ENCODE measurements at regions not wholly inside any gene's neighbourhood (a gene's known extent, or its start where the extent isn't known, plus 50 kb on each side); places are given as distances from the start of the nearest gene placed in this dataset.

DNA sequence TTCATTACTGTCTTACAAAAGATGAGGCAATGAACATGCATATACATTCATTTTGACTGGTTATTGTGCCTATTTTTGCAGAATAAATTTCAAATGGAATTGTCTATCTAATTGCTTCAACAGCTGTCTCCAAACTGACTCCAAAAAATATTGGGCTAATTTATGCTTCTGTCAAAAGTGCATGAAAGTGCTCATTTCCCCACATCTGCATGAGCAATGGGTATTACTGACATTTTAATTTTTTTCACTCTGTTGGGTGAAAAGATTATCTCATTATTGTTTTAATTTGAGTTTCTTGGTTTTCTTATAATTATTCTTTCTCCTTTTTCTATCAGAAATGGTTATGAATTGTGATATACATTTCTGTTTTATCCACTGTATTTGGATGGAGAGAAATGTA is 404.2 kb downstream of the QKI start:
- Mint-ChIP-seq H3K9me3 (peaks cover 0 to 8% (median 0%) of the 10 kb centered on the region in 11 donors), H3K27ac (no peak overlapping the region), H3K4me1 (peaks cover 0 to 2% (median 0%) of the 10 kb centered on the region in 7 donors), H3K4me3 (no peak overlapping the region), H3K27me3 (peaks cover 0 to 26% (median 14%) of the 10 kb centered on the region in 5 donors), H3K36me3 (no peaks in the 10 kb centered on the region)
- POLR2A ChIA-PET = no interaction called here
- H3K9me3 ChIP-seq (ENCODE audit: control insufficient read depth in 2 of 3, low read length in 3 of 3) = no peaks in the 10 kb centered on the region
- H3K4me3 ChIP-seq (ENCODE audit: low read length) = no peak overlapping the region
- H3K4me1 ChIP-seq (ENCODE audit: control insufficient read depth in 2 of 2, insufficient read depth in 2 of 2, low read length in 2 of 2) = no peaks in the 10 kb centered on the region
- DNase-seq = no peak
- intact Hi-C loops (cut with micrococcal nuclease) = no loop called here
- no peaks in the 10 kb centered on the region for H3K36me3 ChIP-seq (ENCODE audit: control insufficient read depth in 2 of 3, insufficient read depth in 3 of 3, low read length in 3 of 3)
- no peak overlapping the region for H3K27ac ChIP-seq (ENCODE audit: low read depth, low read length)
- CTCF ChIA-PET = no interaction called here
- no peak for ATAC-seq
- no peaks in the 10 kb centered on the region for H3K27me3 ChIP-seq (ENCODE audit: control insufficient read depth in 2 of 2, insufficient read depth in 2 of 2, low read length in 2 of 2)

DNA sequence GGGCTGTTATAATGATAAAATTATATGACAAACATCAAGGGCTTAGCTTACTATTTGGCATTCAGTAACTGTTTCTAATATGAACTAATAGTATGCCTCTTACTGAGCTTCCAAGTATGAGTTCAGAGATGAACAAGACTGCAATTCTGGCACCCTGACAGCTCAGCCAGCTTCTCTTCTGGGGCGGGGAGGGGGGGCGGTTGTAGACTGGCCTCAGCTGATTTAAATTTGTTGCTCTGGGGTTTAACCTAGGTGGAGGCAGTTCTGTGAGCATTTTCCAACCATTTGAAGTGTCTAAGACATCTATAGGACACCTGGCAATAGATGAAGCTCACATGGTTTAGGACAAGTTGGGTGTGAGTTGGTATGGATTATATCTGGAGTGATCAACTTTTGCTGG is 401.9 kb downstream of the QKI start:
- ChIA-PET CTCF (no interaction called here), POLR2A (no interaction called here)
- Mint-ChIP-seq H3K36me3 (no peaks in the 10 kb centered on the region), H3K27ac (no peak overlapping the region), H3K27me3 (peaks cover 0 to 26% (median 14%) of the 10 kb centered on the region in 5 donors), H3K4me1 (peaks cover 0 to 2% (median 0%) of the 10 kb centered on the region in 7 donors), H3K9me3 (peaks cover 0 to 8% (median 0%) of the 10 kb centered on the region in 11 donors), H3K4me3 (no peak overlapping the region)
- ATAC-seq (no peak), DNase-seq (no peak)
- intact Hi-C loops (cut with micrococcal nuclease) = no loop called here
- no peak overlapping the region for H3K4me3 ChIP-seq (ENCODE audit: low read length)
- H3K36me3 ChIP-seq (ENCODE audit: control insufficient read depth in 2 of 3, insufficient read depth in 3 of 3, low read length in 3 of 3) = no peaks in the 10 kb centered on the region
- H3K27me3 ChIP-seq (ENCODE audit: control insufficient read depth in 2 of 2, insufficient read depth in 2 of 2, low read length in 2 of 2) = no peaks in the 10 kb centered on the region
- no peaks in the 10 kb centered on the region for H3K9me3 ChIP-seq (ENCODE audit: control insufficient read depth in 2 of 3, low read length in 3 of 3)
- H3K4me1 ChIP-seq (ENCODE audit: control insufficient read depth in 2 of 2, insufficient read depth in 2 of 2, low read length in 2 of 2) = no peaks in the 10 kb centered on the region
- H3K27ac ChIP-seq (ENCODE audit: low read depth, low read length) = no peak overlapping the region

DNA sequence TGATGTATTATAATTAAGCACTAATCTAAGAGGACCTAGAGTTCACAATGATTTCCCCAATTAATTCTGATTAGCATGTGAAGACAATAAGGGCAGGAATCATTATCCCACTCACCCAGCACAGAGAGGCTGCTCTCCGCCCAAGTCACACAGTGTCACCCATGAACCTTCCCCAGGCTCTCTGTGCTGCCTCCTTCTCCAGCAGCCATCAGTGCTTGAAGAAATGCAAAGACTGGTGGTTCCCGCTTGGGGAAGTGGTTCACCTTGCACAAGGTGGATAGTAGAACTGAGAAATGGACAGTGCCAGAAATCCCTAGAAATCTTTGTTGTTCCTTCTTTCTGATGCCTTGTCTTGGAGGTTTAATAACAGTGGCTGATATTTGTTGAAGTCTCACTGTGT is 401.3 kb downstream of the QKI start:
- CTCF ChIA-PET = no interaction called here
- Mint-ChIP-seq H3K4me3 (no peak overlapping the region), H3K4me1 (peaks cover 0 to 2% (median 0%) of the 10 kb centered on the region in 7 donors), H3K27me3 (peaks cover 0 to 24% (median 14%) of the 10 kb centered on the region in 5 donors), H3K27ac (no peak overlapping the region), H3K36me3 (no peaks in the 10 kb centered on the region), H3K9me3 (peaks cover 0 to 8% (median 0%) of the 10 kb centered on the region in 11 donors)
- H3K36me3 ChIP-seq (ENCODE audit: control insufficient read depth in 2 of 3, insufficient read depth in 3 of 3, low read length in 3 of 3) = no peaks in the 10 kb centered on the region
- POLR2A ChIA-PET = no interaction called here
- ATAC-seq (no peak), DNase-seq (no peak)
- no peaks in the 10 kb centered on the region for H3K9me3 ChIP-seq (ENCODE audit: control insufficient read depth in 2 of 3, low read length in 3 of 3)
- intact Hi-C loops (cut with micrococcal nuclease) = no loop called here
- H3K4me3 ChIP-seq (ENCODE audit: low read length) = no peak overlapping the region
- no peaks in the 10 kb centered on the region for H3K27me3 ChIP-seq (ENCODE audit: control insufficient read depth in 2 of 2, insufficient read depth in 2 of 2, low read length in 2 of 2)
- H3K27ac ChIP-seq (ENCODE audit: low read depth, low read length) = no peak overlapping the region
- H3K4me1 ChIP-seq (ENCODE audit: control insufficient read depth in 2 of 2, insufficient read depth in 2 of 2, low read length in 2 of 2) = no peaks in the 10 kb centered on the region

DNA sequence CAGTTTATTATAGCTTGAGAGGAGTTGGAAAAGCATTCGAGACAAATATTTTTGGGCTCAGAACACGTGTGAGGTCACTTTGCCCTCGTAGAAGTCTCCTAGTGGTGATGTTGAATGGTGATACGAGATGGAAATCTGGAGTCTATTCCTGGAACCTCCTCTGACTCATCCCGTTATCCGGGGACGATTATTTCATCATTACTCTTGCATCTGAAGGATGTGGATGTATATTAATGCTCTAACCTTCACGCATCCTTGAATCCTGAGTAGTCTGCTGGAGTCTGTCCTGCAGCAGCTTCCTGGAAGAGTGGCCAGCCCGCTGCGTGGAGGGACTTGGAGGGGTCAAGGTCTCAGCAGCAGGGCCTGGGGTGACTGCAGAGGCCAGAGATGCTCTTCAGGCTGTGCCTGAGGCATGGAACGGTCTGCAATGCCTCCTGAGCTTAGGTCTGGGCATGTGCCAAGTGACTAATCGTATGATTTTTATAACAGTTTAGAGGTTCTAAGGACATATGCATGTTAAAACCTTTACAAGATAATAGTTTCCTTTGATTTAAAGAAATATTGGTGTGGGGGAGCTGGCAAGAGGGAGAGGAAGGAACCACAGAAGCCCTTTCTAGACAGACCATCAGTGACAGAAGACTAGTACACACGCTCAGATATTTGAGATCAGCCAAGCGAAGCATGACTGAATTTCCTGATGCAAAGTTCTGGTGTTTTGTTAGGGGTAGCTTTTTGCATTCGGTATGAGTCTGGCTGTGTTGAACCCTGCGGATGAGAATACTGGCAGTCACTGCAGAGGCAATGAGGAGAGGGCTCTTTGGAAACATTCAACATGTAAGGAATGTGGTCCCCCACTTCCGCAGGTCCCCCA is 400.2 kb downstream of the QKI start:
- H3K4me3 ChIP-seq (ENCODE audit: low read length) = no peak overlapping the region
- Mint-ChIP-seq H3K4me1 (peaks cover 0 to 2% (median 0%) of the 10 kb centered on the region in 7 donors), H3K27ac (no peak overlapping the region), H3K27me3 (peaks cover 0 to 15% (median 13%) of the 10 kb centered on the region in 5 donors), H3K9me3 (peaks cover 0 to 3% (median 0%) of the 10 kb centered on the region in 11 donors), H3K36me3 (no peaks in the 10 kb centered on the region), H3K4me3 (no peak overlapping the region)
- intact Hi-C loops (cut with micrococcal nuclease) = no loop called here
- no peaks in the 10 kb centered on the region for H3K27me3 ChIP-seq (ENCODE audit: control insufficient read depth in 2 of 2, insufficient read depth in 2 of 2, low read length in 2 of 2)
- no peaks in the 10 kb centered on the region for H3K36me3 ChIP-seq (ENCODE audit: control insufficient read depth in 2 of 3, insufficient read depth in 3 of 3, low read length in 3 of 3)
- DNase-seq (no peak), ATAC-seq (no peak)
- H3K27ac ChIP-seq (ENCODE audit: low read depth, low read length) = no peak overlapping the region
- no peaks in the 10 kb centered on the region for H3K4me1 ChIP-seq (ENCODE audit: control insufficient read depth in 2 of 2, insufficient read depth in 2 of 2, low read length in 2 of 2)
- ChIA-PET CTCF (no interaction called here), POLR2A (no interaction called here)
- no peaks in the 10 kb centered on the region for H3K9me3 ChIP-seq (ENCODE audit: control insufficient read depth in 2 of 3, low read length in 3 of 3)

DNA sequence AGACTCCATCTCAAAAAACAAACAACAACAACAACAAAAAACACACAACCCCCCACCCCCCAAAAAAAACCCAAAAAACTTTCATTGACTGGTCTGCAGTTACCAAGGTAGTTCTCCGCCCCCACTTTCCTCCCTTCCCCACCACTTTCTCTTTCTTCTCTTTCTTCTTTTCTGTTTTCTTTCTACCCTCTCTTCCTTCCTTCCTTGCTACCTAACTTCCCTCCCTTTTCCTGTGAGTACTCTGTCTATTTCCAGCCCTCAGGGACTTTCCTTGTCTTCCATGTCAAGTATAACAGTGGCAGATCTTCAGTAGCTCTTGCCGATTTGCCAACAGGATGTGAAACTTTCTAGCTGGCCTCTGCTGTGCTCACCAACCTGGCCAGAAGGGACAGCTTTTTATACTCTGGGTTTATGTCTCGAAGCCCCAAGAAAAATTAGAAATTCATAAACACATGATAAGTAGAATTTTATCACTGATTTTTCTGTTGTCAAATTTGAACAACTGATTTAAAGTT is 399.5 kb downstream of the QKI start:
- CTCF ChIA-PET = no interaction called here
- Mint-ChIP-seq H3K4me3 (no peak overlapping the region), H3K4me1 (peaks cover 0 to 2% (median 0%) of the 10 kb centered on the region in 7 donors), H3K9me3 (no peaks in the 10 kb centered on the region), H3K36me3 (no peaks in the 10 kb centered on the region), H3K27ac (no peak overlapping the region), H3K27me3 (peaks cover 0 to 15% (median 13%) of the 10 kb centered on the region in 5 donors)
- Histone ChIP-seq H3K4me1 (ENCODE audit: control insufficient read depth in 2 of 2, insufficient read depth in 2 of 2, low read length in 2 of 2) (no peaks in the 10 kb centered on the region), H3K27ac (ENCODE audit: low read depth, low read length) (no peak overlapping the region), H3K4me3 (ENCODE audit: low read length) (no peak overlapping the region), H3K27me3 (ENCODE audit: control insufficient read depth in 2 of 2, insufficient read depth in 2 of 2, low read length in 2 of 2) (no peaks in the 10 kb centered on the region), H3K9me3 (ENCODE audit: control insufficient read depth in 2 of 3, low read length in 3 of 3) (no peaks in the 10 kb centered on the region), H3K36me3 (ENCODE audit: control insufficient read depth in 2 of 3, insufficient read depth in 3 of 3, low read length in 3 of 3) (no peaks in the 10 kb centered on the region)
- intact Hi-C loops (cut with micrococcal nuclease) = no loop called here
- POLR2A ChIA-PET = no interaction called here
- DNase-seq (no peak), ATAC-seq (no peak)

DNA sequence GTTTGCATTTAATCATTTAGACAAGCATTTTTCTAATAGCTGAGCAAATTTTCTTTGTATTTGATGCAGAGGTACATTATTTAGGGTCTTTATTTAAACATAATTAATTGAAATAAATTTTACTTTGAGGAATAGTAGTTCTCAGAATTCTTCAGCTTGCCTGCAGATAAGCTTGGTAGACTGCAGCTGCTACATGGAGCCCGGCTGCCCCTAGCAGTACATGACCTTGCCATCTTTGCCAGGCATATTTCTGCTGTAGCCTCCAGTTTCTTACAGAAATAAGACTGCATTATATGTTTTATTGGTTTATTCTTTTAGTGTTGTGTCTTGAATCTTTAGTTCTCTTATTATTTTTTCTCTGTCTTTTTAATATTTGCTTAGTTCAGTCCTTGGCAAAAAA is 396.8 kb downstream of the QKI start:
- POLR2A ChIA-PET = no interaction called here
- Mint-ChIP-seq H3K4me1 (peaks cover 0 to 2% (median 0%) of the 10 kb centered on the region in 7 donors), H3K27me3 (peaks cover 0 to 23% (median 14%) of the 10 kb centered on the region in 5 donors), H3K36me3 (no peaks in the 10 kb centered on the region), H3K4me3 (no peak overlapping the region), H3K9me3 (no peaks in the 10 kb centered on the region), H3K27ac (no peak overlapping the region)
- Histone ChIP-seq H3K4me3 (ENCODE audit: low read length) (no peak overlapping the region), H3K27ac (ENCODE audit: low read depth, low read length) (no peak overlapping the region), H3K9me3 (ENCODE audit: control insufficient read depth in 2 of 3, low read length in 3 of 3) (no peaks in the 10 kb centered on the region), H3K4me1 (ENCODE audit: control insufficient read depth in 2 of 2, insufficient read depth in 2 of 2, low read length in 2 of 2) (no peaks in the 10 kb centered on the region), H3K27me3 (ENCODE audit: control insufficient read depth in 2 of 2, insufficient read depth in 2 of 2, low read length in 2 of 2) (no peaks in the 10 kb centered on the region), H3K36me3 (ENCODE audit: control insufficient read depth in 2 of 3, insufficient read depth in 3 of 3, low read length in 3 of 3) (no peaks in the 10 kb centered on the region)
- CTCF ChIA-PET = no interaction called here
- ATAC-seq (no peak), DNase-seq (no peak)
- intact Hi-C loops (cut with micrococcal nuclease) = no loop called here

DNA sequence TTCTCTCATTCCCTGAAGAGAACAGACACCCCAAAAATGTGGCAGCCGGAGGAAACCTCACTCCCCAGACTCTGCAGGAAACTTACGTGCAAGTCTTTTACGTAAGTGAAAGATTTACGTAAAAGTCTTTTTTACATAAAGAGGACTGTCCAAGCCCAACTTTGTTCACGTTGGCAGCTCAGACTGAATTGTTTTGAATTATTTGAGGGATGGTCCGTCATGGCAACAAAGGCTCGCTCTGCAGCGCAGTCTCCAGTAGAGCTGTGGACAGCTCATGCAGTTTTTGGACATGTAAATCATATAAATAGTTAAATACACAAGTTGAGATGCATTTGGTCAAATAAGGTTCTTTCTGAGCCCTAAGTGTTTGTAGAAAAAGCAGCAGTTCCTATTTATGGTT is 394.8 kb downstream of the QKI start:
- H3K36me3 ChIP-seq (ENCODE audit: control insufficient read depth in 2 of 3, insufficient read depth in 3 of 3, low read length in 3 of 3) = no peaks in the 10 kb centered on the region
- no peak for ATAC-seq
- H3K9me3 Mint-ChIP-seq = no peaks in the 10 kb centered on the region
- no peak overlapping the region for H3K27ac Mint-ChIP-seq
- intact Hi-C loops (cut with micrococcal nuclease) = no loop called here
- H3K4me3 Mint-ChIP-seq = no peak overlapping the region
- no peak for DNase-seq
- POLR2A ChIA-PET = no interaction called here
- H3K27me3 ChIP-seq (ENCODE audit: control insufficient read depth in 2 of 2, insufficient read depth in 2 of 2, low read length in 2 of 2) = no peaks in the 10 kb centered on the region
- peaks cover 0 to 13% (median 8%) of the 10 kb centered on the region in 5 donors for H3K27me3 Mint-ChIP-seq
- H3K4me3 ChIP-seq (ENCODE audit: low read length) = no peak overlapping the region
- H3K4me1 Mint-ChIP-seq = peaks cover 0 to 2% (median 0%) of the 10 kb centered on the region in 7 donors
- no peaks in the 10 kb centered on the region for H3K36me3 Mint-ChIP-seq
- H3K27ac ChIP-seq (ENCODE audit: low read depth, low read length) = no peak overlapping the region
- H3K9me3 ChIP-seq (ENCODE audit: control insufficient read depth in 2 of 3, low read length in 3 of 3) = no peaks in the 10 kb centered on the region
- H3K4me1 ChIP-seq (ENCODE audit: control insufficient read depth in 2 of 2, insufficient read depth in 2 of 2, low read length in 2 of 2) = no peaks in the 10 kb centered on the region
- CTCF ChIA-PET = no interaction called here
